Fibroblast of lung (primary cell): ENCODE measurements at regions not wholly inside any gene's neighbourhood (a gene's known extent, or its start where the extent isn't known, plus 50 kb on each side); places are given as distances from the start of the nearest gene placed in this dataset.

Experiments
- CTCF ChIP-seq, 2 donors: IDR thresholded peaks in 1 of 2; conservative IDR thresholded peaks in 1 of 2; 1 replicate in 1 of 2; 2 replicates in 1 of 2; pipeline ENCODE4 v1.5.1; 2011 to 2012; ENCODE audit warnings: low read length in 2 of 2, control low read depth in 1 of 2, inconsistent platforms in 1 of 2, low read depth in 1 of 2, mild to moderate bottlenecking in 1 of 2
- EZH2 ChIP-seq: IDR thresholded peaks from 2 replicates; pipeline ENCODE4 v1.5.1; 2012; ENCODE audit warnings: low read length, control low read depth, mild to moderate bottlenecking; ENCODE audit errors: missing control alignments

GRCh38 chr1:98017184-98017583 lies 96.3 kb upstream of the DPYD start:
- TF ChIP-seq CTCF (conservative IDR thresholded peaks at IDR 0.05 in 1 of 2, IDR thresholded peaks at IDR 0.05 in 1 of 2; ENCODE audit: low read depth in 1 of 2, low read length in 2 of 2) (no peak), EZH2 (no peak)
